ENCODE measurements at regions not wholly inside any gene's neighbourhood (a gene's known extent, or its start where the extent isn't known, plus 50 kb on each side); places are given as distances from the start of the nearest gene placed in this dataset.

- no peak for DNase-seq
These were observed 223.2 kb upstream of the APCDD1 start for GRCh38 chr18:10231220-10231619.

- no peak for DNase-seq
These were observed 222.4 kb upstream of the APCDD1 start for GRCh38 chr18:10232062-10232461.

GRCh38 chr18:10233082-10233875, 221.2 kb upstream of the APCDD1 start:
- DNase-seq: no peak

GRCh38 chr18:10234281-10234680, 220.2 kb upstream of the APCDD1 start:
- DNase-seq: no peak

- DNase-seq: no peak
These were observed 219.3 kb upstream of the APCDD1 start for GRCh38 chr18:10234912-10235660.

GRCh38 chr18:10235661-10235952, 218.8 kb upstream of the APCDD1 start:
- no peak for DNase-seq

- DNase-seq: no peak
These were observed 215.3 kb upstream of the APCDD1 start for GRCh38 chr18:10239103-10239502.

GRCh38 chr18:10239991-10240634, 214.3 kb upstream of the APCDD1 start:
- no peak for DNase-seq

GRCh38 chr18:10240973-10241372, 213.5 kb upstream of the APCDD1 start:
- DNase-seq: no peak

GRCh38 chr18:10241579-10241978, 212.9 kb upstream of the APCDD1 start:
- no peak for DNase-seq

GRCh38 chr18:10242936-10243680, 211.3 kb upstream of the APCDD1 start:
- DNase-seq: no peak

GRCh38 chr18:10244341-10244740, 210.1 kb upstream of the APCDD1 start:
- DNase-seq: no peak

- no peak for DNase-seq
These were observed 209.2 kb upstream of the APCDD1 start for GRCh38 chr18:10245031-10245845.

GRCh38 chr18:10245846-10246175, 208.6 kb upstream of the APCDD1 start:
- no peak for DNase-seq

GRCh38 chr18:10247021-10247741, 207.3 kb upstream of the APCDD1 start:
- DNase-seq: no peak

- DNase-seq: no peak
These were observed 206.7 kb upstream of the APCDD1 start for GRCh38 chr18:10247742-10248082.

- DNase-seq: no peak
These were observed 205.7 kb upstream of the APCDD1 start for GRCh38 chr18:10248738-10249137.

- DNase-seq: no peak
These were observed 205.2 kb upstream of the APCDD1 start for GRCh38 chr18:10249270-10249669.

GRCh38 chr18:10249801-10250200, 204.6 kb upstream of the APCDD1 start:
- DNase-seq: no peak

- no peak for DNase-seq
These were observed 201.9 kb upstream of the APCDD1 start for GRCh38 chr18:10252494-10252893.

- DNase-seq: no peak
These were observed 201.3 kb upstream of the APCDD1 start for GRCh38 chr18:10252952-10253705.

All from NCI-H2107 (cell line).